DND-41 (cell line): ENCODE measurements at regions not wholly inside any gene's neighbourhood (a gene's known extent, or its start where the extent isn't known, plus 50 kb on each side); places are given as distances from the start of the nearest gene placed in this dataset.

Experiments used
- ATAC-seq: fragments of 200-7000 bp; cut with Tn5 transposase; 3 replicates; pipeline ENCODE4 v1.9.1; 2021; ENCODE audit warnings: low read depth; ENCODE audit not compliant: insufficient read depth
- DNase-seq: peaks from one replicate; pipeline ENCODE4 v3.0.0-alpha.2; 2020
- H2AFZ ChIP-seq: 2 replicates; pipeline ENCODE4 v1.6.0; 2012; ENCODE audit warnings: low read depth, low read length
- H3K27ac ChIP-seq: 2 replicates; pipeline ENCODE4 v1.5.1; 2012; ENCODE audit warnings: low read length, inconsistent platforms
- H3K27me3 ChIP-seq: fragments of 200-600 bp; sonication (generic); 2 replicates; pipeline ENCODE4 v1.6.0; 2012; ENCODE audit warnings: low read length, mild to moderate bottlenecking, inconsistent platforms; ENCODE audit not compliant: insufficient read depth, poor library complexity
- H3K36me3 ChIP-seq: 2 replicates; pipeline ENCODE4 v1.5.1; 2012; ENCODE audit warnings: low read length, inconsistent platforms; ENCODE audit not compliant: insufficient read depth
- H3K4me1 ChIP-seq: 2 replicates; pipeline ENCODE4 v1.5.1; 2012; ENCODE audit warnings: mild to moderate bottlenecking, low read length; ENCODE audit not compliant: insufficient read depth
- H3K4me2 ChIP-seq: 2 replicates; pipeline ENCODE4 v1.6.0; 2012; ENCODE audit warnings: mild to moderate bottlenecking, moderate library complexity, low read length, inconsistent platforms; ENCODE audit not compliant: insufficient read depth
- H3K4me3 ChIP-seq, 2 experiments: fragments of 200-600 bp in 1 of 2; shearing (Covaris generic) in 1 of 2; 2 replicates each; pipeline ENCODE4 v1.5.1; 2012 to 2016; ENCODE audit warnings: inconsistent platforms in 2 of 2, low read length in 2 of 2, mild to moderate bottlenecking in 2 of 2, low read depth in 1 of 2, moderate library complexity in 1 of 2
- H3K79me2 ChIP-seq: 2 replicates; pipeline ENCODE4 v1.6.0; 2012; ENCODE audit warnings: low read length, inconsistent platforms; ENCODE audit not compliant: insufficient read depth
- H3K9ac ChIP-seq: 2 replicates; pipeline ENCODE4 v1.6.0; 2012; ENCODE audit warnings: low read depth, mild to moderate bottlenecking, inconsistent platforms, low read length, moderate library complexity
- H3K9me3 ChIP-seq: 2 replicates; pipeline ENCODE4 v1.5.1; 2012; ENCODE audit warnings: low read length, moderate library complexity, mild to moderate bottlenecking, inconsistent platforms; ENCODE audit not compliant: insufficient read depth, severe bottlenecking
- H4K20me1 ChIP-seq: 2 replicates; pipeline ENCODE4 v1.6.0; 2012; ENCODE audit warnings: low read length; ENCODE audit not compliant: insufficient read depth
- CTCF ChIP-seq: IDR thresholded peaks from 2 replicates; pipeline ENCODE4 v1.5.1; 2012; ENCODE audit warnings: borderline replicate concordance, low read length, moderate library complexity, mild to moderate bottlenecking; ENCODE audit not compliant: poor library complexity, severe bottlenecking; ENCODE audit errors: extremely low read depth
- EZH2 ChIP-seq: IDR thresholded peaks from 3 replicates; pipeline ENCODE4 v1.6.1; 2012; ENCODE audit warnings: borderline replicate concordance, low read depth, mild to moderate bottlenecking, moderate library complexity, low read length, inconsistent platforms; ENCODE audit not compliant: severe bottlenecking

GRCh38 chr16:35506018-35506897 lies 2046.8 kb downstream of the TP53TG3F start:
- H3K4me3 ChIP-seq, result no peak overlapping the region
- no peak overlapping the region for H3K4me2 ChIP-seq
- peaks cover 6% of the 10 kb centered on the region for H3K9me3 ChIP-seq
- DNase-seq (no peak), ATAC-seq (no peak)
- no peak for TF ChIP-seq CTCF
- no peak for TF ChIP-seq EZH2
- H3K27ac ChIP-seq, result no peak overlapping the region
- H3K36me3 ChIP-seq, result no peaks in the 10 kb centered on the region
- H3K9ac ChIP-seq, result no peak overlapping the region
- no peaks in the 10 kb centered on the region for H3K4me1 ChIP-seq
- no peak overlapping the region for H2AFZ ChIP-seq
- no peaks in the 10 kb centered on the region for H4K20me1 ChIP-seq
- H3K27me3 ChIP-seq, result no peaks in the 10 kb centered on the region
- no peaks in the 10 kb centered on the region for H3K79me2 ChIP-seq

GRCh38 chr16:35506898-35507194 lies 2047.4 kb downstream of the TP53TG3F start:
- H2AFZ ChIP-seq, result no peak overlapping the region
- H3K9ac ChIP-seq, result no peak overlapping the region
- H4K20me1 ChIP-seq, result no peaks in the 10 kb centered on the region
- H3K36me3 ChIP-seq, result no peaks in the 10 kb centered on the region
- ATAC-seq, result no peak
- H3K27ac ChIP-seq, result no peak overlapping the region
- TF ChIP-seq CTCF (no peak), EZH2 (no peak)
- H3K27me3 ChIP-seq, result no peaks in the 10 kb centered on the region
- H3K4me1 ChIP-seq, result no peaks in the 10 kb centered on the region
- no peaks in the 10 kb centered on the region for H3K79me2 ChIP-seq
- no peak overlapping the region for H3K4me3 ChIP-seq
- DNase-seq, result no peak
- peaks cover 6% of the 10 kb centered on the region for H3K9me3 ChIP-seq
- no peak overlapping the region for H3K4me2 ChIP-seq

- no peaks in the 10 kb centered on the region for H3K27me3 ChIP-seq
- H3K79me2 ChIP-seq, result no peaks in the 10 kb centered on the region
- peaks cover 6% of the 10 kb centered on the region for H3K9me3 ChIP-seq
- H4K20me1 ChIP-seq, result no peaks in the 10 kb centered on the region
- TF ChIP-seq CTCF, result no peak
- TF ChIP-seq EZH2, result no peak
- no peak overlapping the region for H3K9ac ChIP-seq
- no peak overlapping the region for H3K4me3 ChIP-seq
- no peak overlapping the region for H3K4me2 ChIP-seq
- H3K36me3 ChIP-seq, result no peaks in the 10 kb centered on the region
- ATAC-seq (no peak), DNase-seq (no peak)
- no peak overlapping the region for H2AFZ ChIP-seq
- no peak overlapping the region for H3K27ac ChIP-seq
- H3K4me1 ChIP-seq, result no peaks in the 10 kb centered on the region
These were observed 2051.3 kb downstream of the TP53TG3F start for GRCh38 chr16:35510701-35511100.
